SJCRH30 (cell line): ENCODE measurements at regions not wholly inside any gene's neighbourhood (a gene's known extent, or its start where the extent isn't known, plus 50 kb on each side); places are given as distances from the start of the nearest gene placed in this dataset.
A peak's percentile ranks its signal among the peaks of the same experiment; 100 is the strongest.

Experiments used
- DNase-seq, 2 experiments: peaks; one replicate each; pipeline ENCODE4 v3.0.0-alpha.2; 2015 to 2020
- H3K27ac ChIP-seq: fragments of 250-450 bp; sonication (Bioruptor Pico); 2 replicates; pipeline ENCODE4 v1.5.1; 2020; ENCODE audit warnings: mild to moderate bottlenecking, moderate library complexity
- H3K27me3 ChIP-seq: fragments of 250-450 bp; sonication (Bioruptor Pico); 2 replicates; pipeline ENCODE4 v1.5.1; 2020; ENCODE audit warnings: mild to moderate bottlenecking, moderate library complexity
- H3K36me3 ChIP-seq: fragments of 250-450 bp; sonication (Bioruptor Pico); 2 replicates; pipeline ENCODE4 v1.5.1; 2020; ENCODE audit warnings: mild to moderate bottlenecking, moderate library complexity
- H3K4me1 ChIP-seq: fragments of 250-450 bp; sonication (Bioruptor Pico); 2 replicates; pipeline ENCODE4 v1.5.1; 2020; ENCODE audit warnings: mild to moderate bottlenecking, moderate library complexity
- H3K4me3 ChIP-seq: fragments of 250-450 bp; sonication (Bioruptor Pico); 2 replicates; pipeline ENCODE4 v1.5.1; 2020; ENCODE audit warnings: mild to moderate bottlenecking, moderate library complexity
- H3K9me3 ChIP-seq: fragments of 250-450 bp; sonication (Bioruptor Pico); replicated peaks from 2 replicates; pipeline ENCODE4 v1.5.1; 2020; ENCODE audit warnings: mild to moderate bottlenecking, moderate library complexity

DNA sequence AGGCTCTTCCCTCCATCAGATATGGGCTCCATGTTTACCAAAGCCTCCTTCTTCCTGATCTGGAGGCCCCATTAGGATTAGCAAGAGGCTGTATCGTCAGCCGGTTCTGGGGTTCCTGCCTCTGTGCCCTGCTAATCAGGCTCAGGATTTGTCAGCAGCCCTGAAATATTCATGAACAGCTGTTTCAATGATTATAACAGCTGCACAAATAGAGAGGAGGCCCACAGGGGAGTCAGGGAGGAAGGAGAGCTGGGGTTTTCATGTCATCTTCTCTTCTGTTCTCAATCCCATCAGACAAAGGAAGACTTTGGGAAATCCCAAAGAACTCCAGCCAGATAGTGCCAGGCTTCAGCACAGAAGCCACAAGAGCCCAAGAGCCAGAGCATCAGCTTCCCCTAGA lies 72.3 kb upstream of the MMP2 start:
- no peak overlapping the region for H3K4me3 ChIP-seq
- H3K9me3 ChIP-seq, result no peaks in the 10 kb centered on the region
- H3K4me1 ChIP-seq, result peaks cover 52% of the 10 kb centered on the region
- no peaks in the 10 kb centered on the region for H3K27me3 ChIP-seq
- no peaks in the 10 kb centered on the region for H3K36me3 ChIP-seq
- peak overlapping the region; percentile 74 for H3K27ac ChIP-seq
- peak; percentile 91 to 97 for DNase-seq

DNA sequence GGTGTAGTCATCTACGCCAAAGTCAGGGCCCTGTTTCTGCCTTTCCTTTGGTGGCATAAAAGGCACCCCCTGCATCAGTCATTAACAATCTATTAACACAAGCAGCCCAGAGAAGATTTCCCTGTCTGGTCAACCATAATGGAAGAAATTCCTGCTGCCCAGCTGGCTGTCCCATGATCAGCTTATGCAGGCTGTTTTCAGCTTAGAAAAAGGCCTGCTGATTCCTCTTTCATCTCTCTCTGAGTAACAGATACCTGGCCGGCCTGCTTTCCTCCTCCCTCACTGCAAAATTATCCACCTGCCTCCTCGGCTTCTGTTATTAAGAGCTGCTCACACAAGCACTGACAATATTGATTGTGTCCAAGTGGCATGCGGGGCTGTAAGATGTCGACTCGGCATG lies 70.3 kb upstream of the MMP2 start:
- no peak for DNase-seq
- H3K9me3 ChIP-seq, result no peaks in the 10 kb centered on the region
- no peak overlapping the region for H3K4me3 ChIP-seq
- H3K27me3 ChIP-seq, result no peaks in the 10 kb centered on the region; the same call in 1 of the 2 replicates
- H3K4me1 ChIP-seq, result peaks cover 47% of the 10 kb centered on the region
- H3K27ac ChIP-seq, result no peak overlapping the region
- no peaks in the 10 kb centered on the region for H3K36me3 ChIP-seq

DNA sequence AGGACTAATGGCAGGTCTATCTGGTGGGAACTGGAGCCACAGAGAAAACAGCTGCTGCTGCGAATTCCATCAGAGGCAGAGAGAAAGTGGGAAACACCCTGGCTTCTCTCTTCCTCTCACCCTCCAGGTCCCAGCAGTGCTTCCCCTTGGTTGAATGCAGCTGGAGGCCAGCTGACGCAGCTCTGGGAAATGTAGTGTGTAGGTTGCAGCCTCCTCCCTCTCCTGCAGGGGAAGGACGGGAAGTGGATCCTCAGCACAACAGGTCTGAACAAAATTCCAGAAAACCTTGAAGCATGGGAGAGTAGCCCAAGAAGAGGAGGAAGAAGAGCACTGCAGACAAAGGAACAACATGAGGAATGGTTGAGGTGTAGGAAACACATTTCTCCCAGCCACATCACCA lies 67.8 kb upstream of the MMP2 start:
- Histone ChIP-seq H3K9me3 (no peaks in the 10 kb centered on the region), H3K36me3 (no peaks in the 10 kb centered on the region), H3K27ac (no peak overlapping the region), H3K27me3 (no peaks in the 10 kb centered on the region; the same call in none of the 2 replicates), H3K4me3 (no peak overlapping the region), H3K4me1 (peaks cover 38% of the 10 kb centered on the region)
- DNase-seq, result peak; percentile 77 to 86

DNA sequence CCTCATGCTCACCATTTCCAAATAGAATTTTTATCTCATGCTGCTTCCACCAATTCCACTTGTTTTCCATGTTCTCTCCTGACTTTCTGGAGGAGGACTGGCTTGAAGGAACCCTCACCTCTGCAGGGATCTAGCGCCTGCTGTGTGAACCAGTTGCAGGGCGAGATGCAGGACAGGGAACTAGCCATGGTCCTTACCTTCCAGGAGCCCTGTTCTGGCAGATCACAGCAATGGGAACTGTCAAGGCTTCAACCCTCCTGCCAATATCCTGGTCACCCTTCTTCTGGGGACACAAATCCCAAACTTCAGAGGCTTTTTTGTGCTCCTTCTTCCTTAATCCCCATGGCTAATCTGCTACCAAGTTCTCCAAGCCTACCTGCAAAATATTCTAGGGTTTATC lies 60.4 kb upstream of the MMP2 start:
- no peaks in the 10 kb centered on the region; the same call in none of the 2 replicates for H3K27me3 ChIP-seq
- peak; percentile 25 to 52 for DNase-seq
- no peak overlapping the region for H3K27ac ChIP-seq
- no peaks in the 10 kb centered on the region for H3K36me3 ChIP-seq
- no peaks in the 10 kb centered on the region for H3K9me3 ChIP-seq
- no peak overlapping the region for H3K4me3 ChIP-seq
- H3K4me1 ChIP-seq, result no peaks in the 10 kb centered on the region

DNA sequence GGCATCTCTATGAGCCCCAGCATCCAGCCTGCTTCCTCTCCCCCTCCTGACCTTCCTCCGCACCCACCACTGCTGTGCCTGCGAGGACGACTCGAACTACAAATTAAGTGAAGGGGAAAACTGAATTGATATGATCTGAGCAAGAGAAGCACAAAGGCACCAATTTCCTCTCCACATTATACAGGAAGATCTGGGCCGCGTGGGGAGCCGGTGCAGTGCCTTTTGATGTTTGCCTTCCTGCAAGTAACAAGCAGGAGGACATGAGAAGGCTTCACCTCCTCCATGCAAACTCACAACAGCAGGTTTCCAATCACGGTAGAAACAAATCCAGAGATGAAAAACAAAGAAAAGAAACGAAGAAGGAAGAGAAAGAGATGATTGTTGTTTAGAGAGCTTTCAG lies 57.8 kb upstream of the MMP2 start:
- H3K36me3 ChIP-seq, result no peaks in the 10 kb centered on the region
- H3K4me1 ChIP-seq, result no peaks in the 10 kb centered on the region
- H3K27ac ChIP-seq, result no peak overlapping the region
- DNase-seq, result no peak
- 0 out of 2 replicates have a peak, but pooled peaks cover 5% of the 10 kb centered on the region for H3K27me3 ChIP-seq
- H3K4me3 ChIP-seq, result no peak overlapping the region
- no peaks in the 10 kb centered on the region for H3K9me3 ChIP-seq

DNA sequence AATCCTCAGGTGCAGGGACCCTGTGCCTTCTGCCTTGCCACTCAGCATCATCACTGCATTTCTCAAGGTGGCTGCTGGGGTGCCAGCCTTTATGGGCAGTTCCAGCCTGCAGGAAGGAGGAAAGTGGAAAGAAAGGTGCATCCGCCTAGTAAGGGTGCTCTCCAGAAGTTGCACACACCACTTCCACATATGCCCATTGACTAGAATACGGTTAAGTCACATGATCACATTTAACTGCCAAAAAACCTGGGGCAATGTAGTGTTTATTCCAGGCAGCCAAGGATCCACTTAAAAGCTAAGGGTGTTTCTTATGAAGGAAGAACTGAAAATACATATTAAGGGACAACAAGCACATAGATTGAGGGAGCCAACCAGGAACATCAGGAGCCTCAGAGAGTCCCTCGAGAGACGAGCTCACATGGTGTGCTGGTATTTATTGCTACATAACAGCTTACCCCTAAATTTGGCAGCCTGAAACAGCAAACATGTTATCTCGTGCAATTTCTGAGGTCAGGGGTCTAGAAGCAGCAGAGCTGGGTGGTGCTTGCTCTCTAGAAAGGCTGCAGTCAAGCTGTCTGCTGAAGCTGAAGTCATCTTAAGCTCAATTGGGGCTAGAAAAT lies 52.0 kb upstream of the MMP2 start:
- Histone ChIP-seq H3K36me3 (no peaks in the 10 kb centered on the region), H3K9me3 (no peaks in the 10 kb centered on the region), H3K27me3 (0 out of 2 replicates have a peak, but pooled peaks cover 5% of the 10 kb centered on the region), H3K4me1 (no peaks in the 10 kb centered on the region), H3K4me3 (no peak overlapping the region), H3K27ac (no peak overlapping the region)
- DNase-seq, result no peak
